HL-60 (cell line): ENCODE measurements at regions not wholly inside any gene's neighbourhood (a gene's known extent, or its start where the extent isn't known, plus 50 kb on each side); places are given as distances from the start of the nearest gene placed in this dataset.

Source experiments
- DNase-seq, 2 experiments: peaks; one replicate each; pipeline ENCODE4 v3.0.0-alpha.2; 2010 to 2020; ENCODE audit warnings: low read depth in 1 of 2, low spot score in 1 of 2
- H3K27ac ChIP-seq: fragments of 250-450 bp; sonication (Bioruptor Pico); replicated peaks from 2 replicates; pipeline ENCODE4 v1.5.1; 2020; ENCODE audit warnings: mild to moderate bottlenecking, moderate library complexity
- H3K27me3 ChIP-seq: fragments of 250-450 bp; sonication (Bioruptor Pico); 2 replicates; pipeline ENCODE4 v1.5.1; 2021; ENCODE audit warnings: mild to moderate bottlenecking, moderate library complexity; ENCODE audit not compliant: insufficient read depth, poor library complexity, severe bottlenecking
- H3K4me3 ChIP-seq: replicated peaks from 2 replicates; pipeline ENCODE4 v1.5.1; 2011; ENCODE audit warnings: mild to moderate bottlenecking, control low read depth, low read length; ENCODE audit not compliant: insufficient read depth
- GABPA ChIP-seq: IDR thresholded peaks from 2 replicates; pipeline ENCODE4 v1.6.1; 2012; ENCODE audit warnings: low read depth
- POLR2AphosphoS5 ChIP-seq: IDR thresholded peaks from 2 replicates; pipeline ENCODE4 v1.6.1; 2012; ENCODE audit warnings: low read depth
- SPI1 ChIP-seq: IDR thresholded peaks from 2 replicates; pipeline ENCODE4 v1.6.1; 2012; ENCODE audit warnings: low read depth, mild to moderate bottlenecking, borderline replicate concordance
- TF ChIP-seq, protein P1 (sequence below): IDR thresholded peaks from 2 replicates; pipeline ENCODE4 v1.6.1; 2012; ENCODE audit warnings: low read depth; ENCODE audit not compliant: insufficient replicate concordance
- TF ChIP-seq, protein P2 (sequence below): IDR thresholded peaks from one replicate; pipeline ENCODE4 v1.5.1; 2011; ENCODE audit warnings: low read length, control low read depth, inconsistent platforms; ENCODE audit not compliant: insufficient read depth

DNA sequence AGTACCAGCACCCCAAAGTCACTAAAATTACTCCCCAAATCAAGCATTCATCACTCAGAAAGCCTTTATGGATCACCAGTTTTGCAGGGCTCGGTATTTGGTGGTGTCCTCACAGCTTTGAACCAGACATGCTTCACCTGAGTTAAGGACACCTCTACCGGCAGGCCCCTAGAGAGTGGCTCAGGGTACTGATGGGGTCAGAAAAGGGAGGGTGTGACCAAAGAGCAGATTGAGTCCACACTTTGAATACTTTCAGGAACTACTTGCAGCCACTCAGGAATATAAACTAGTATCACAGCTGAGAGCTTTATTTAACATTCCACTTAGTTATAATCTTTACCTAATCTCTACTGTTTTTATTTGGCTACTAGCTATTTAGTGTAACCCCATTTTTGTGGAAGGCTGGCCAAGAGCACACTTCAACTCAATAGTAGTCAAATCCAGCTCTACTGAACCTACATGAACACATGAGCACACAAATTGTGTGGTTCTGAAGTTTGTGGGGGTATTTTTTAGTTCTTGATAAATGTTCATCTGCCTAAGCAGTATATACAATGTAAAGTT lies 109.6 kb upstream of the SPRY1 start:
- no peak for TF ChIP-seq SPI1
- TF ChIP-seq POLR2AphosphoS5: no peak
- TF ChIP-seq, protein P1, sequence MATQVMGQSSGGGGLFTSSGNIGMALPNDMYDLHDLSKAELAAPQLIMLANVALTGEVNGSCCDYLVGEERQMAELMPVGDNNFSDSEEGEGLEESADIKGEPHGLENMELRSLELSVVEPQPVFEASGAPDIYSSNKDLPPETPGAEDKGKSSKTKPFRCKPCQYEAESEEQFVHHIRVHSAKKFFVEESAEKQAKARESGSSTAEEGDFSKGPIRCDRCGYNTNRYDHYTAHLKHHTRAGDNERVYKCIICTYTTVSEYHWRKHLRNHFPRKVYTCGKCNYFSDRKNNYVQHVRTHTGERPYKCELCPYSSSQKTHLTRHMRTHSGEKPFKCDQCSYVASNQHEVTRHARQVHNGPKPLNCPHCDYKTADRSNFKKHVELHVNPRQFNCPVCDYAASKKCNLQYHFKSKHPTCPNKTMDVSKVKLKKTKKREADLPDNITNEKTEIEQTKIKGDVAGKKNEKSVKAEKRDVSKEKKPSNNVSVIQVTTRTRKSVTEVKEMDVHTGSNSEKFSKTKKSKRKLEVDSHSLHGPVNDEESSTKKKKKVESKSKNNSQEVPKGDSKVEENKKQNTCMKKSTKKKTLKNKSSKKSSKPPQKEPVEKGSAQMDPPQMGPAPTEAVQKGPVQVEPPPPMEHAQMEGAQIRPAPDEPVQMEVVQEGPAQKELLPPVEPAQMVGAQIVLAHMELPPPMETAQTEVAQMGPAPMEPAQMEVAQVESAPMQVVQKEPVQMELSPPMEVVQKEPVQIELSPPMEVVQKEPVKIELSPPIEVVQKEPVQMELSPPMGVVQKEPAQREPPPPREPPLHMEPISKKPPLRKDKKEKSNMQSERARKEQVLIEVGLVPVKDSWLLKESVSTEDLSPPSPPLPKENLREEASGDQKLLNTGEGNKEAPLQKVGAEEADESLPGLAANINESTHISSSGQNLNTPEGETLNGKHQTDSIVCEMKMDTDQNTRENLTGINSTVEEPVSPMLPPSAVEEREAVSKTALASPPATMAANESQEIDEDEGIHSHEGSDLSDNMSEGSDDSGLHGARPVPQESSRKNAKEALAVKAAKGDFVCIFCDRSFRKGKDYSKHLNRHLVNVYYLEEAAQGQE: no peak
- no peak for TF ChIP-seq GABPA
- TF ChIP-seq, protein P2, sequence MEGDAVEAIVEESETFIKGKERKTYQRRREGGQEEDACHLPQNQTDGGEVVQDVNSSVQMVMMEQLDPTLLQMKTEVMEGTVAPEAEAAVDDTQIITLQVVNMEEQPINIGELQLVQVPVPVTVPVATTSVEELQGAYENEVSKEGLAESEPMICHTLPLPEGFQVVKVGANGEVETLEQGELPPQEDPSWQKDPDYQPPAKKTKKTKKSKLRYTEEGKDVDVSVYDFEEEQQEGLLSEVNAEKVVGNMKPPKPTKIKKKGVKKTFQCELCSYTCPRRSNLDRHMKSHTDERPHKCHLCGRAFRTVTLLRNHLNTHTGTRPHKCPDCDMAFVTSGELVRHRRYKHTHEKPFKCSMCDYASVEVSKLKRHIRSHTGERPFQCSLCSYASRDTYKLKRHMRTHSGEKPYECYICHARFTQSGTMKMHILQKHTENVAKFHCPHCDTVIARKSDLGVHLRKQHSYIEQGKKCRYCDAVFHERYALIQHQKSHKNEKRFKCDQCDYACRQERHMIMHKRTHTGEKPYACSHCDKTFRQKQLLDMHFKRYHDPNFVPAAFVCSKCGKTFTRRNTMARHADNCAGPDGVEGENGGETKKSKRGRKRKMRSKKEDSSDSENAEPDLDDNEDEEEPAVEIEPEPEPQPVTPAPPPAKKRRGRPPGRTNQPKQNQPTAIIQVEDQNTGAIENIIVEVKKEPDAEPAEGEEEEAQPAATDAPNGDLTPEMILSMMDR: no peak
- Histone ChIP-seq H3K4me3 (no peak overlapping the region), H3K27ac (no peak overlapping the region), H3K27me3 (no peaks in the 10 kb centered on the region)
- DNase-seq: no peak

DNA sequence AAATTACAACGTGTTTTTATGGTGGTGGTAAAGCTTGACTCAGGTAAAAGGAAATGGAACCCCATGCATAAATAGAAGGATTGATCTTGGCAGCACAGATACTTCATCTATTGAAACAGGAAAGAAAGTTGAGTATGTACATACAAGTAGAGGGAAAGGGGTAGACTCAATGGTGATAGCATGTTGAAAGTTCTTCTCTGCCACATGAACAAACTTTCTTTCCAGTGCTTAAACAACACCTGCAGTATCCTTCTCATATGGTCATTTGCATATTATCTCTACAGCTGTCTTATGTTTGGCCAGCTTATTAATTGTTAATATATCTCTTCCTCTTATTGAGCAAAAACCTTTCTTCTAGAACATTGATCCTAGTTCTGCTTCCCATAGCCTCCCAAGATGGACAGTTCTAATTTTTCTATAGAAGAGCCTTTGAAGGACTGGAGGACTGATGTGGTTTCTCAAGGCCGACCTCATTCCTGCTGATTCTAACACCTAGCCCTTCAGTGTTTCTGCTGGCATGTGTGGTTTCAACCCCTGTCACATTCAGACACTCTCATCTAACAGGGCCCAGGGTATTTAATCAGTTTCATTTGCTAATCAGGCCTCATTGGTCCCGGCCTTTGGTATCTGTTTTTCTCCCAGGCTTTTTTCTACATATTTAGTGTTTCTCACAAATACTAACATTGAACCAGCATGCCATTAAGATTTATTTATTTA lies 108.1 kb upstream of the SPRY1 start:
- no peak for TF ChIP-seq POLR2AphosphoS5
- TF ChIP-seq GABPA: no peak
- TF ChIP-seq SPI1: no peak
- TF ChIP-seq, protein P2: no peak
- TF ChIP-seq, protein P1: no peak
- no peak for DNase-seq
- no peak overlapping the region for H3K4me3 ChIP-seq
- H3K27ac ChIP-seq: no peak overlapping the region
- H3K27me3 ChIP-seq: no peaks in the 10 kb centered on the region

DNA sequence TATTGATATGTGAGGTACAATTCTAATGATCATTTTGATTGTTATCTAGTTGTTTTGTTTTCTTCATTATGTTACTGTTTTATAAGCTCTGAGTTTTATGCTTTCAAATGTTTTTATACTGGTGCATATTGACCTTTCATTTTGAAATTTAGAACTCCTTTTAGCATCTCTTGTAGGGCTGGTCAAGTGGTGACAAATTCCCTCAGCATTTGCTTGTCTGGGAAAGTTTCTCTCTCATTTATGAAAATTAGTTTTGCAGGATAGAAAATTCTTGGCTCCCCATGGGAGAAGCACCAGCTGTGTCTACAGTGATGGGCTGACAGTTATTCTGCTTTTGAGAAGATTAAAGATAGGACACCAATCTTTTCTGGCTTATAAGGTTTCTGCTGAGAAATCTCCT lies 105.3 kb upstream of the SPRY1 start:
- TF ChIP-seq, protein P2: no peak
- TF ChIP-seq GABPA: no peak
- no peak for TF ChIP-seq SPI1
- TF ChIP-seq POLR2AphosphoS5: no peak
- TF ChIP-seq, protein P1: no peak
- Histone ChIP-seq H3K27ac (no peak overlapping the region), H3K4me3 (no peak overlapping the region), H3K27me3 (no peaks in the 10 kb centered on the region)
- DNase-seq: no peak
